GM23338 (cell line): ENCODE measurements at regions not wholly inside any gene's neighbourhood (a gene's known extent, or its start where the extent isn't known, plus 50 kb on each side); places are given as distances from the start of the nearest gene placed in this dataset.

ENCODE experiments used
- CTCF ChIP-seq, 2 experiments: fragments of 200-600 bp in 1 of 2; sonication (generic) in 1 of 2; conservative IDR thresholded peaks; 2 replicates each; pipeline versions ENCODE4 v1.5.1 to v1.6.1; 2016 to 2017; ENCODE audit warnings: antibody characterized with exemption in 2 of 2, low read depth in 2 of 2, mild to moderate bottlenecking in 2 of 2, moderate library complexity in 1 of 2
- EZH2 ChIP-seq: fragments of 200-600 bp; sonication (generic); IDR thresholded peaks from one replicate; pipeline ENCODE4 v1.8.0; 2017; ENCODE audit warnings: antibody characterized with exemption, mild to moderate bottlenecking, low read depth; ENCODE audit not compliant: unreplicated experiment
- NANOG ChIP-seq: IDR thresholded peaks from 2 replicates; pipeline ENCODE4 v1.6.1; 2016; ENCODE audit warnings: antibody characterized with exemption, borderline replicate concordance

GRCh38 chr15:62803856-62804400, 238.6 kb upstream of the TPM1 start:
- TF ChIP-seq NANOG = no peak
- no peak for TF ChIP-seq EZH2
- no peak for TF ChIP-seq CTCF (conservative IDR thresholded peaks at IDR 0.05; ENCODE audit: low read depth in 2 of 2)
